ENCODE measurements at regions not wholly inside any gene's neighbourhood (a gene's known extent, or its start where the extent isn't known, plus 50 kb on each side); places are given as distances from the start of the nearest gene placed in this dataset.

DNA sequence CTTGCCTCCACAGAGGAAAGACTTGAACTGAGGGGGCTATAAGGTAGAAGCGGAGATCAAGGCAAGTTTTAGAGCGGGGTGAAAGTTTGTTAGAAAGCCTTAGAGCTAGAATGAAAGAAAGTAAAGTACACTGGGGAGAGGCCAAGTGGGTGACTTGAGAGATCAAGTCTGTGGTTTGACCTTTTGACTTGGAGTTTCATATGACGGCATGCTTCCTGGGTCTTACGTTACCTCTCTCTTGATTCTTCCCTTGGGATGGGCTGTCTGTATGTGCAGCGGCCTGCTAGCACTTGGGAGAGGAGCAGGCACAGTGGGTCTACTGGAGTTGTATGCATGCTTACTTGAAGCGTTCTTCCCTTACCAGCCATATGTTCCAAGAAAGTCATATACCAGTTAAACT is 1768.5 kb downstream of the PCDH9 start:
- DNase-seq, result no peak
- Histone ChIP-seq H2AFZ (ENCODE audit: low read length) (no peak overlapping the region), H3K4me3 (ENCODE audit: low read length) (no peak overlapping the region), H3K4me2 (ENCODE audit: low read depth, low read length) (no peak overlapping the region), H3K4me1 (ENCODE audit: low read length) (no peaks in the 10 kb centered on the region), H3K9me3 (replicated peaks; ENCODE audit: insufficient read depth, low read length) (no peaks in the 10 kb centered on the region), H4K20me1 (ENCODE audit: insufficient read depth, low read length) (no peaks in the 10 kb centered on the region), H3K9ac (ENCODE audit: low read length) (no peak overlapping the region), H3K27me3 (replicated peaks; ENCODE audit: insufficient read depth, low read length) (no peaks in the 10 kb centered on the region), H3K79me2 (ENCODE audit: low read length) (no peaks in the 10 kb centered on the region), H3F3A (ENCODE audit: insufficient read depth, low read length) (no peaks in the 10 kb centered on the region), H3K36me3 (replicated peaks; ENCODE audit: insufficient read depth, low read length) (no peaks in the 10 kb centered on the region), H3K9me2 (replicated peaks; ENCODE audit: insufficient read depth, low read length) (no peaks in the 10 kb centered on the region), H3K27ac (ENCODE audit: low read length) (no peak overlapping the region)
- TF ChIP-seq, protein P1, sequence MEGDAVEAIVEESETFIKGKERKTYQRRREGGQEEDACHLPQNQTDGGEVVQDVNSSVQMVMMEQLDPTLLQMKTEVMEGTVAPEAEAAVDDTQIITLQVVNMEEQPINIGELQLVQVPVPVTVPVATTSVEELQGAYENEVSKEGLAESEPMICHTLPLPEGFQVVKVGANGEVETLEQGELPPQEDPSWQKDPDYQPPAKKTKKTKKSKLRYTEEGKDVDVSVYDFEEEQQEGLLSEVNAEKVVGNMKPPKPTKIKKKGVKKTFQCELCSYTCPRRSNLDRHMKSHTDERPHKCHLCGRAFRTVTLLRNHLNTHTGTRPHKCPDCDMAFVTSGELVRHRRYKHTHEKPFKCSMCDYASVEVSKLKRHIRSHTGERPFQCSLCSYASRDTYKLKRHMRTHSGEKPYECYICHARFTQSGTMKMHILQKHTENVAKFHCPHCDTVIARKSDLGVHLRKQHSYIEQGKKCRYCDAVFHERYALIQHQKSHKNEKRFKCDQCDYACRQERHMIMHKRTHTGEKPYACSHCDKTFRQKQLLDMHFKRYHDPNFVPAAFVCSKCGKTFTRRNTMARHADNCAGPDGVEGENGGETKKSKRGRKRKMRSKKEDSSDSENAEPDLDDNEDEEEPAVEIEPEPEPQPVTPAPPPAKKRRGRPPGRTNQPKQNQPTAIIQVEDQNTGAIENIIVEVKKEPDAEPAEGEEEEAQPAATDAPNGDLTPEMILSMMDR (IDR thresholded peaks at IDR 0.05; ENCODE audit: low read length), result no peak
- TF ChIP-seq EZH2 (optimal IDR thresholded peaks at IDR 0.05; ENCODE audit: low read depth, low read length), result no peak
- no peak for TF ChIP-seq EZH2phosphoT487 (IDR thresholded peaks at IDR 0.05; ENCODE audit: low read length)

DNA sequence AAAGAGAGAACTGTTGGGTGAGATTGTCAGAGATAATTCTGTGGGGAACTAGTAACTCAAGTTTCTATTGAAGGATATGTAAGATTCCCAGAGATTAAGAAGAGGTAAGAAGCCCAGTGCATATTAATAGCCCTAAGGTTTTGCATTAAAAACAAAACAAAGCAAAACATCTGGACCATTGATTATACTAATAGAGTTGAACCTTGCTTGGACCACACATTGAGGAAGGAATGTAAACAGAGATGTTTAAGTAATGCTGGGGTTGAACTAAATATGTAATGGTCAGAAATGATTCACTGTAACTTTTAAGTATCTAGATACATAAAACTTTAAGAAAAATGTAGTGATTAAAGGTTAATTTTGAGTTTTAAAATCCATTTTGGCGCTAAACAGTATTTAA is 1770.0 kb downstream of the PCDH9 start:
- TF ChIP-seq, protein P1 (IDR thresholded peaks at IDR 0.05; ENCODE audit: low read length), result no peak
- TF ChIP-seq EZH2 (optimal IDR thresholded peaks at IDR 0.05; ENCODE audit: low read depth, low read length), result no peak
- no peak for TF ChIP-seq EZH2phosphoT487 (IDR thresholded peaks at IDR 0.05; ENCODE audit: low read length)
- no peaks in the 10 kb centered on the region for H4K20me1 ChIP-seq (ENCODE audit: insufficient read depth, low read length)
- no peak for DNase-seq
- H2AFZ ChIP-seq (ENCODE audit: low read length), result no peak overlapping the region
- no peak overlapping the region for H3K4me3 ChIP-seq (ENCODE audit: low read length)
- H3K36me3 ChIP-seq (replicated peaks; ENCODE audit: insufficient read depth, low read length), result no peaks in the 10 kb centered on the region
- H3K27me3 ChIP-seq (replicated peaks; ENCODE audit: insufficient read depth, low read length), result no peaks in the 10 kb centered on the region
- no peaks in the 10 kb centered on the region for H3F3A ChIP-seq (ENCODE audit: insufficient read depth, low read length)
- H3K79me2 ChIP-seq (ENCODE audit: low read length), result no peaks in the 10 kb centered on the region
- H3K27ac ChIP-seq (ENCODE audit: low read length), result no peak overlapping the region
- H3K9me3 ChIP-seq (replicated peaks; ENCODE audit: insufficient read depth, low read length), result no peaks in the 10 kb centered on the region
- 0 out of 2 replicates have a peak, but pooled peaks cover under 1% of the 10 kb centered on the region for H3K4me1 ChIP-seq (ENCODE audit: low read length)
- H3K4me2 ChIP-seq (ENCODE audit: low read depth, low read length), result no peak overlapping the region
- no peaks in the 10 kb centered on the region for H3K9me2 ChIP-seq (replicated peaks; ENCODE audit: insufficient read depth, low read length)
- H3K9ac ChIP-seq (ENCODE audit: low read length), result no peak overlapping the region

DNA sequence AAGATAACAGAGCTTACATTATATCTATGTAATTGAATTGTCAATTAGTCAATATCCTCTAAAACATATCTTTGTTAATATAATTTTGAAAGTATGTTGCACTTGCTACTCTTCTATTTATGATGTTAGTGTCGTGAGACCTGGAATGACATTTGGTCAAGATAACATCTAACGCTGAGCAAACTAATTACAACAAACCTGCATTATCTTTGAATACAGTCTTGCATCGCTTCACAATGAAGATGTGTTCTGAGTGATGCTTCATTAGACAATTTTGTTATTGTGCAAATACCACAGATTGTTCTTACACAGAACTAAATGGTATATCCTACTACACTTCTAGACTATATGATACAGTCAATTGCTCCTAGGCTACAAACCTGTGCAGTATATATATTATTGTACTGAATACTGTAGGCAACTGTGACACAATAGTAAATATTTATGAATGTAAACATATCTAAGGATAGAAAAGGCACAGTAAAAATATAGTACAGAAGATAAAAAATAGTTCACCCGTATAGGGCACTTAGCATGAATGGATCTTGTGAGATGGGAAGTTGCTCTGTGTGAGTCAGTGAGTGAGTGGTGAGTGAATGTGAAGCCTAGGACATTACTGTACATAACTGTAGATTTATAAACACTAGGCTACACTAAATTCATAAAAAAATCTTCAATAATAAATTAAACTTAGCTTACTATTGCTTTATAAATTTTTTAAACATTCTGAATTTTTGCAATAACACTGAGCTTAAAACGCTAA is 1773.8 kb downstream of the PCDH9 start:
- no peaks in the 10 kb centered on the region for H3K9me3 ChIP-seq (replicated peaks; ENCODE audit: insufficient read depth, low read length)
- H3K36me3 ChIP-seq (replicated peaks; ENCODE audit: insufficient read depth, low read length), result no peaks in the 10 kb centered on the region
- H4K20me1 ChIP-seq (ENCODE audit: insufficient read depth, low read length), result no peaks in the 10 kb centered on the region
- H2AFZ ChIP-seq (ENCODE audit: low read length), result no peak overlapping the region
- H3K27me3 ChIP-seq (replicated peaks; ENCODE audit: insufficient read depth, low read length), result no peaks in the 10 kb centered on the region
- DNase-seq, result no peak
- H3K4me2 ChIP-seq (ENCODE audit: low read depth, low read length), result no peak overlapping the region
- no peak overlapping the region for H3K4me3 ChIP-seq (ENCODE audit: low read length)
- H3K4me1 ChIP-seq (ENCODE audit: low read length), result 0 out of 2 replicates have a peak, but pooled peaks cover 3% of the 10 kb centered on the region
- H3K27ac ChIP-seq (ENCODE audit: low read length), result no peak overlapping the region
- no peak overlapping the region for H3K9ac ChIP-seq (ENCODE audit: low read length)
- no peaks in the 10 kb centered on the region for H3K9me2 ChIP-seq (replicated peaks; ENCODE audit: insufficient read depth, low read length)
- H3F3A ChIP-seq (ENCODE audit: insufficient read depth, low read length), result peaks cover 12% of the 10 kb centered on the region
- TF ChIP-seq, protein P1 (IDR thresholded peaks at IDR 0.05; ENCODE audit: low read length), result no peak
- no peaks in the 10 kb centered on the region for H3K79me2 ChIP-seq (ENCODE audit: low read length)

Data from MM.1S (cell line).